ENCODE measurements at regions not wholly inside any gene's neighbourhood (a gene's known extent, or its start where the extent isn't known, plus 50 kb on each side); places are given as distances from the start of the nearest gene placed in this dataset.

DNA sequence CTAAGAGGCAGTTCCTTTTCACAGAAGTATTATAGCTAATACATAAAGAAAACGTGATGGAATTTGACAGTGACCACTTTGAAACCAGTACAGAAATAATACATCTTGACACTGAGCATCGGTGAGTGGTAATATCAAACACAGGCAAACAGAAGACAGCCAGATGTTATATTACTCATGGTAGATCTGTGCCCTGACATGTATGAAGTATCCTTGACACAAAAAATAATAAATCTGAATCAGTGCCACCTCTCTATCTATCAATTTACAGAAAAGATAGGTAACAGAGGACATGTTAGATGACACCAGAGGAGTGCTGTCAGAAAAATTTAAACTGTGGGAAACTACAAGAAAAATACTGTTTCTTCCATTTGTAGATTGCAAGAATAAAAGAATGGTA is 217.4 kb upstream of the POT1 start:
- Histone ChIP-seq H3K27me3 (no peaks in the 10 kb centered on the region), H3K4me3 (no peak overlapping the region), H3K27ac (no peak overlapping the region), H3K36me3 (no peaks in the 10 kb centered on the region), H3K4me1 (no peaks in the 10 kb centered on the region), H3K9me3 (peaks cover 0 to 2% (median 0%) of the 10 kb centered on the region in 4 donors)
- TF ChIP-seq CTCF (IDR thresholded peaks at IDR 0.05): no peak
- TF ChIP-seq POLR2A (IDR thresholded peaks at IDR 0.05): no peak
- no peak for DNase-seq

- H3K36me3 ChIP-seq: no peaks in the 10 kb centered on the region
- H3K9me3 ChIP-seq: no peaks in the 10 kb centered on the region
- TF ChIP-seq POLR2A (IDR thresholded peaks at IDR 0.05) (no peak), CTCF (IDR thresholded peaks at IDR 0.05) (no peak)
- no peaks in the 10 kb centered on the region for H3K27me3 ChIP-seq
- no peaks in the 10 kb centered on the region for H3K4me1 ChIP-seq
- DNase-seq: no peak
- H3K4me3 ChIP-seq: no peak overlapping the region
- no peak overlapping the region for H3K27ac ChIP-seq
Observed at GRCh38 chr7:125136755-125137532, 207.3 kb upstream of the POT1 start.

- Histone ChIP-seq H3K4me1 (no peaks in the 10 kb centered on the region), H3K9me3 (no peaks in the 10 kb centered on the region), H3K36me3 (no peaks in the 10 kb centered on the region), H3K4me3 (no peak overlapping the region), H3K27ac (no peak overlapping the region), H3K27me3 (no peaks in the 10 kb centered on the region)
- DNase-seq: no peak
- no peak for TF ChIP-seq POLR2A (IDR thresholded peaks at IDR 0.05)
- TF ChIP-seq CTCF (IDR thresholded peaks at IDR 0.05): no peak
Observed at GRCh38 chr7:125136341-125136740, 206.7 kb upstream of the POT1 start.

- Histone ChIP-seq H3K9me3 (no peaks in the 10 kb centered on the region), H3K36me3 (no peaks in the 10 kb centered on the region), H3K27ac (no peak overlapping the region), H3K4me1 (no peaks in the 10 kb centered on the region), H3K27me3 (no peaks in the 10 kb centered on the region), H3K4me3 (no peak overlapping the region)
- TF ChIP-seq POLR2A (IDR thresholded peaks at IDR 0.05) (no peak), CTCF (IDR thresholded peaks at IDR 0.05) (no peak)
- no peak for DNase-seq
Observed at GRCh38 chr7:125130173-125130572, 200.5 kb upstream of the POT1 start.

GRCh38 chr7:125127304-125127703 is 197.7 kb upstream of the POT1 start:
- no peaks in the 10 kb centered on the region for H3K9me3 ChIP-seq
- no peak overlapping the region for H3K27ac ChIP-seq

More at GRCh38 chr7:125127304-125127703, 197.7 kb upstream of the POT1 start:
- no peaks in the 10 kb centered on the region for H3K36me3 ChIP-seq
- no peak for TF ChIP-seq POLR2A (IDR thresholded peaks at IDR 0.05)
- TF ChIP-seq CTCF (IDR thresholded peaks at IDR 0.05): no peak
- no peaks in the 10 kb centered on the region for H3K27me3 ChIP-seq
- no peak for DNase-seq
- no peak overlapping the region for H3K4me3 ChIP-seq
- no peaks in the 10 kb centered on the region for H3K4me1 ChIP-seq
